DMS53 treated with DMSO at 0.1 percent for 48 hours (cell line): ENCODE measurements at regions not wholly inside any gene's neighbourhood (a gene's known extent, or its start where the extent isn't known, plus 50 kb on each side); places are given as distances from the start of the nearest gene placed in this dataset.
"Not testable (repeated sequence)": the region's sequence is repeated elsewhere in the genome, so short reads cannot be mapped to it uniquely, and the experiment has no call there.

Experiments
- DNase-seq: peaks from one replicate; lab custom pipeline; 2025; ENCODE audit not compliant: unreplicated experiment; lab: John Stamatoyannopoulos, UW

DNA sequence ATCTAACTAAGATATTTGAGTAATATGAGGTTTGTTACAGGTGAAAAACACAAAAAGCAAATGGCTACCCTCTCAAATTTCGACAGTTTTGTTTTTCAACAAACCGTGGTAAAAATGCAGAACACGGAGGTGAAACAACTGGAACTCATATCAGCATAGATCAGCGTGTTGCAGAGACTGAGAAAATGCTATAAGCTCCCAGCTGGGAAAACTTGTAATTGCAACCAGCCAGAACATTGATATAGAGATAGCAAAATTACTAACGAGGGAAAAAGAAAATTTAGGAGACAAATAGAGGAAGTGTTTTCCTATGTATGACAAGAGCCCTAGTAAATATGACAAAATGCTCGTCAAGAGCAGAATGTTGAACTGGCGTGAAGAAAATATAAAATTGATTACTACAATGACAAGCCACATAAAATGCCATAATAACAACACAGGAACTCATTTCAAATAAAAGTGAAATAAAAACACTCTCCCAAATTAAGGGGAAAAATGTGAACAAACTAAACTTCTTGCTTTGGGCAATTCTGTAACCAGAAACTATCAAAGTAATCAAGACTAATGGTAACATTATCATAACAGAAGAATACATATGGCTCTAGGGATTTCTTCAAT is 1989.8 kb downstream of the EFNA5 start:
- no peak for DNase-seq

DNA sequence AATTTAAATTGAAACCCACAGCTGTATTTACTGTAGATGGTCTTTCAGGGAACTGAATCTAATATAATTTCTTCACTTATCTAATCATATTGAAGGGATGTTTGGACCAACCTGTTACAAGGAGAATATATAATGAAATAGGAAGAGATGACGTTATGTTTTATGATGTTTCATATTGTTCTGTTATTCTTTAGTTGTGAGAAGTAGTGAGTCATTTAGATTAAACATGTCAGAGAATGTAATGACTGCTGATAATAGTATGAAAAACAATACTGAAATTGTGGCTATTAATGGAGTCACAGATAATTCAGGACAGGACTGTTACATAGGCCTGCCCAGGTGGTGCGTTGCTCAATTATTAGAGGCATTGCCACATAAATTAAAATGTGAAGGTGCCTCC is 1993.4 kb downstream of the EFNA5 start:
- DNase-seq, result no peak

DNA sequence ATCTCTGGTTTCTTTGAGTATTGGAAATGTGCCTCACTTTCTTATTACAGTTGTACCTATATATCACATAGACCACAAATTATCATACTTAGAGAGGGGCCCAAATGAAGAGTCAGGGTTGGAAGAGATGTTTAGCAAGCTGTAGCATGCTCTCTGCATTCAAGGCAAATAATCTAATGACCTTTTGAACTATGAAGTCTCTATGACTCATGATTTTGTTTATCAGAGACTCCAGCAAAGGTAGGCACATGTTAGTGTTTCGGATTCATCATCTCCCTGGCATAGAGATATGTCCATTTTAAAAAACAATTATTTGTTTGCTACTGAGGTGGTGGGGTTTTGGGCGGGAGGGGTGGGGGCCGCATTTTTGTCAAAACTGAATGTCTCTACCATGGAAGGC is 2000.1 kb downstream of the EFNA5 start:
- DNase-seq, result peak; percentile 68

DNA sequence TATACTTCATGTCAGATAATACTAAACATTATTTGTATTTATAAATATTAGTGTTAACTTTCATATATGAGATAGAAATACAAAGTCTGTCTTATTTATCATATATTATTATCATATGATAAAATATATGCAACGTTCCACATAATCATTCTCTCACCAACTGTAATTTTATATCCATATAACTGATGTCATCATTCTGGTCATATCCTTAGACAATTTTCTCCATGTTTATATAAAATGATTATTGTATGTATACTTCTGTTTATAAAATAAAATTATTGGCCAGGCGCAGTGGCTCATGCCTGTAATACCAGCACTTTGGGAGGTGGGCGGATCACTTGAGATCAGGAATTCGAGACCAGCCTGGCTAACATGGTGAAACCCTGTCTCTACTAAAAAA is 2007.1 kb downstream of the EFNA5 start:
- DNase-seq, result no peak

DNA sequence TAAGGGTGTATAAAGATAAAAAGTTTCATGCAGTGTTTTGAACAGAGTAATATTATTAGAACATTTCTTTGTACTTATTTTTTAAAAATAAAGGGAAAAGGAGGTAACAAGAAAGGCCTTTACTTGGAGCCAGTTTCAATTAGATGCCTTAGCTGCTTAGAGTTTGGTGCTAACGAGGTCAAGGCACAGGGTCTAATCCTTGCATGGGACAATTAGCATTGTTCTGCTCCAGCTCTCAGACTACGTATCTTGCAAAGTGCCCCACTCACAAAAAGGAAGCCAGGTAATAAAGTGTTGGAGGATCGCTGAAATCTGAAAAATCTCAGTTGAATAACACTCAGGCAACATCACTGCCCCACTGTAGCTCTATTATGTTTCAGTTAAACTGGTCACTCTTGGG is 2011.3 kb downstream of the EFNA5 start:
- no peak for DNase-seq

DNA sequence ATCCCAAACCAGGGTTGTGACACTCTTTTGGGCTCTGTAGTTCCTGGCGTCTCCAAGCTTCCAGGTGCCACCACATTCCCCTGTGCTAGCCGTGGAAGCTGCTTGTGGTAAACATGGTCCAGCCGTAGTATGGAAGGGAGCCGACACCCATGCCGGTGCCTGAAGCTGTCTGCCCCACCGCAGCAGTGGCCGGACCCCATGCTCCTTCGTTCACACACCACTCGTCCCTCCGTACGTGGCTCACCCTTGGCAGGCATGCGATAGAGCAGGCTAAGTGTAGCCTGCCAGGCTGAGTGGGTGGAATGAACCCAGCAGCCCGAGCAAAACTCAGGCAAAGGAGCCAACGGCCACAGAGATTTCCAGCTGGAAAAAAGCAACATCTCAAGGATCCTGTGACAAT is 2030.4 kb downstream of the EFNA5 start:
- DNase-seq, result no peak

DNA sequence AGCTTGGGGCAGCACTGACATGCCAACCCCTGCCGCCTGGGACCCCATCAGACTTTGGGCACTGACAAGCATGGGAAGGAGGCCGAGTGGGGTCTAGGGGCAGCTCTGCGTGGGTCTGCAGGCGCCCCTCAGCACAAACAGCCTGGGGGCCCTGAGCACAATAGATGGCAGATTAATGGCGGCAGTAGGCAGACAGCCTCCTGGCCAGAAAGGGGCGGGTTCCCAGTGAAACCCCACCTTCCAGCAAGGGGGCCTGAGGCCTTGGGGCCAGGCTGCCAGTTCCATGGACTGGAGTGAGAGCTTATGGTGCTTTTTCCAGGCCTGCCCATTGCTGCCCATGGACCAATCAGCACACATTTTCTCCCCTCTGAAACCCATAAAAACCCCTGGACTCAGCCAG is 2031.2 kb downstream of the EFNA5 start:
- no peak for DNase-seq

DNA sequence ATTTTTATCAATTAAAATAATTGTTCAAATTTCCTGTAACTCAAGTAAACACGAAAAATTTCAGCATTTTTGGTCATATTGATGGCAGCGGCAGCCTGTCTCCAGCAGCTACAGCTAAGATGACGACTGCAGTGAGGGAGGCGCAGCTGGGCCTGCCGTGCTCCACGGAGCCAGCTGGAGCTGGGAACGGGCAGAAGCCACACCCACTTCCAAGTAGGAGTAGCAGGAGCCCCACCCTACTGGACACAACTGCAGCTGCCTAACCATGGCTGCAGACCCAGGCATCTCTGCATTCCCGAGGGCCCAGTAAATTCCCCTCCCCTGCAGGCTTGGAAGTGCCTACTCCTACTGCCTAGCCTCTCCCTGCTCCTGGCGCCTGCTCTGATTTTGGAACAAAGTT is 2031.7 kb downstream of the EFNA5 start:
- DNase-seq, result no peak

- no peak for DNase-seq
These were observed 2032.3 kb downstream of the EFNA5 start for GRCh38 chr5:105638437-105638836.

GRCh38 chr5:105632043-105632442 is 2038.7 kb downstream of the EFNA5 start:
- no peak for DNase-seq

DNA sequence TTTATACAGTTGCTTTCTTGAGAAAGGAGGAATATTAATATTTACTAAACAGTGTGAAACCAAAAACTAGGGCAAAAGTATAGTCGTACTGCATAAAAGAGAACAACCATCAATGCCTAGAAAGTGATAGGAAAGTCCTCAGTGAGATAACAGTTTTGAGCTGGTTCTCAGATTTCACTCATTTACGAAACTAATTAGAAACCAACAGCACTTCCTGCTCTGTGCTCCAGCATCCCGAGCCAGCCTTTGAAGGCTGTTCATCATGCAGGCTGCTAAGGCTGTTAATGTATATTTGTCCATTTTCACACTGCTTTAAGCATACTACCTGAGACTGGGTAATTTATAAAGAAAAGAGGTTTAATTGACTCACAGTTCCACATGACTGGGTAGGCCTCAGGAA is 2039.9 kb downstream of the EFNA5 start:
- no peak for DNase-seq

GRCh38 chr5:105619725-105620124 is 2051.0 kb downstream of the EFNA5 start:
- DNase-seq, result no peak

- DNase-seq, result no peak
These were observed 2053.1 kb downstream of the EFNA5 start for GRCh38 chr5:105617436-105618215.

- no peak for DNase-seq
These were observed 2054.0 kb upstream of the NUDT12 start for GRCh38 chr5:105616599-105616998.

GRCh38 chr5:105602406-105602805 is 2039.8 kb upstream of the NUDT12 start:
- not testable (repeated sequence) for DNase-seq

DNA sequence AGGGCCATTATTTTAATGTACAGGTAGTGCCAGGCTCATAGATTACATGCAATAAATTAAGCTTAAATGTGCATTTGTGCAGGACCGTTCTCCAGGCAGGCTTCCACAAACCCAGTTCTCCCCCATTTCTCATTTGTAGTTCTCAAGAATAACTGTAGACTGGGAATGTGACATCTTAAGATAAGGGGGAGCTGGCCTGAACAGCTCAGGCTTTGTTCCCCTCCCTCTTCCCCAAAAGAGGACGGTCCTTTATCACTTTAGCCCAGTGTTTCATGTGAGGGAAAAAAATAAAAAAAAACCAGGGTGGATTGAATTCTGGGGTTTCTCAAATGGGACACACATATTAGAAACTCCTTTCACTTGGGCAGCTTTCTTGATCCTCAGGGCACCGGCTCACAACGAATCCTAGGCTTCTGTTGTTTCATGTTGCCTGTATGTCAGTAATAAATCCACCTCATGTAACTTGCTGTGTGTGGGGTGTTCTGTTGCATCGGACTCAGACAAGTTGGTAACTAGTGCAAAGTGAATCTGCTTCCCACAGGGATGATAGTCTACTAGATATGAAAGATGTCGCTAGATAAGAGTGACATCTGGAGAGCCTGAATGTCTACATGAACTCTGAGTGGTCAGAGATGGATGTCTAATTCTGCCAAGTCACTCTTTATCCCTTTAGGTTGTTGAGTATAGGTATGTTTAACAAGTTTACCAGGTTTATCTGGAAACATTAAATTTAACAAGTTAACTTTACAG is 2030.6 kb upstream of the NUDT12 start:
- no peak for DNase-seq

DNA sequence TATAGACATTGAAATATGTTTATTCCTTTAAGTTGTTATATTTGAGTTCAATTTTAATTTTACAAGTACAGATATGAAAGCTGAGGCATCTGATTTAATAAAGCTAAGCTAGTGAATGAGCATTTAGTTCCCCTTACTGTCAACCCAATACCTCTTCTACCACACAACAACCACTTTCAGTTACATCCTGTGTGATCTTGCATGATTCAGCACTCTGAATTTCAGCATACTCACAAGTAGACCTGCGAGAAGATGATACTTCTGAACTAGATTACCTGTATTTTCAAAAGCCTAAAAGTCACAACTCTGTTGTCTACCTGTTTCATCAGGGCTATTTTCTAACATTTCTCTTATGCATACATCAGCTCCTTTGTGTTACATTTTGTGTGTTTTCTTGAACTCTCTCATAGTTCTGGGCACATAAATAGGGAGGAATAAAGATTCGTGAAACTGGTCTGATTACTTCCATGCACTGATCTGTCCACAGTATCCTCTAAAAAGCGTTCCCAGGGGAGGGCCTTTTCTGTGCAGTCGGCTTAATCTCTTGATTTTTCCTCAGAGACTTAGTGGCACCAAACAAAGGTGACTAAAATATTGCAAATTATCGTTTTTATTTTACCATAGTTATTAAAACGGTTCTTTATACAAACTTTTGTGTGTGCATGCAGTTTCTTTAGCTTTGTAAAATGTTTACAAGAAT is 2025.5 kb upstream of the NUDT12 start:
- peak; percentile 93 for DNase-seq

GRCh38 chr5:105581988-105582690 is 2019.5 kb upstream of the NUDT12 start:
- no peak for DNase-seq

DNA sequence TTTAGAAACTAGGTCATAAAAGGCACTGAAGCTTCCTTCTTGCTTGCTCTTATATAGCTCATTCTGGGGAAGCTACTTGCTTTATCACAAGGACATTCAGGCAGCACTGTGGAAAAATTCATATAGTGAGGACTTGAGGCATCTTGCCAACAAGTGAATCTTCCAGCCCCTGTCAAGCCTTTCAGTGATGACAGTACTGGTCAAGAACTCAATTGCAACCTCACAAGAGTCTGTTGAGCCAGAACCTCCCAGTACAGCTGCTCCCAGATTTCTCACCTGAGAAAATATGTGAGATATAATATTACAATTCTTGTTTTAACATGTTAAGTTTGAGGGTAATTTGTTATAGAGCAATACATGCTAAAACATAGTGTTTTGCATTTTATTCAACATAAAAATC is 2011.0 kb upstream of the NUDT12 start:
- no peak for DNase-seq

- DNase-seq, result no peak
These were observed 2002.9 kb upstream of the NUDT12 start for GRCh38 chr5:105565531-105565930.

DNA sequence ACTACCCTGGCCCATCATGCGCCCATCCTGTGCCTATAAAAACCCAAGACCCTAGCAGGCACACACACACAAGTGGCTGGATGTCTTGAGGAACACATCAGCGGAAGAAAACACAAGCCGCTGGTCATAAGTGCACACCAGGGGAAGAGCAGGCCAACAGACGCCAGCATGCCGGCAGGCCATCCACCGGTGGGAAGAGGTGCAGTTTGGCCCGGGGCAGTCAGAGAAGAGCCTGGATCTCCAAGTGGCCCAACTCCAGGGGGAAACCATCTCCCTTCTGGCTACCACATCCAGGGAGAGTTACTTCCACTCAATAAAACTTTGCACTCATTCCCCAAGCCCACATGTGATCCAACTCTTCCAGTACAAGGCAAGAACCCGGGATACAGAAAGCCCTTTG is 2001.3 kb upstream of the NUDT12 start:
- DNase-seq, result no peak
